Endothelial cell of umbilical vein (primary cell): ENCODE measurements at regions not wholly inside any gene's neighbourhood (a gene's known extent, or its start where the extent isn't known, plus 50 kb on each side); places are given as distances from the start of the nearest gene placed in this dataset.

Experiments
- BruUV-seq: library from RNA; stranded (reverse); fragments of 400-500 nt; replicated peaks from 2 replicates; lab custom pipeline; 2021; lab: Mats Ljungman, UMichigan
- CTCF ChIA-PET: fragments of 300-600, 350-600 bp; sonication (Branson Sonifier 250); formaldehyde crosslinking; loops from one replicate; lab custom pipeline; 2021; ENCODE audit warnings: antibody characterized with exemption, inconsistent platforms; lab: Charles Lee
- POLR2A ChIA-PET: fragments of 300-600, 350-600 bp; sonication (Branson Sonifier 250); formaldehyde crosslinking; loops from one replicate; lab custom pipeline; 2021; ENCODE audit warnings: antibody characterized with exemption, inconsistent platforms; lab: Charles Lee
- DNase-seq: peaks from one replicate; pipeline ENCODE4 v3.0.0-alpha.2; 2011; ENCODE audit warnings: low read depth, low spot score
- FAIRE-seq: peaks from 2 replicates; lab custom pipeline; 2011; peaks lifted over from hg19 to GRCh38; lab: Jason Lieb, UNC
- H2AFZ ChIP-seq: 2 replicates; pipeline ENCODE4 v1.6.0; 2012; ENCODE audit warnings: low read depth, low read length, control low read depth, inconsistent platforms
- H3K27ac ChIP-seq: 2 replicates; pipeline ENCODE4 v1.5.1; 2011; ENCODE audit warnings: low read depth, mild to moderate bottlenecking, control low read depth, low read length, moderate library complexity; ENCODE audit not compliant: insufficient read depth
- H3K27me3 ChIP-seq, 2 experiments: 2 replicates each; pipeline versions ENCODE4 v1.6.0 to v1.6.1; 2011; ENCODE audit warnings: low read length in 2 of 2, mixed read lengths in 1 of 2; ENCODE audit not compliant: control insufficient read depth in 2 of 2, insufficient read depth in 2 of 2
- H3K36me3 ChIP-seq, 2 experiments: 2 replicates in 1 of 2; 3 replicates in 1 of 2; pipeline ENCODE4 v1.5.1; 2011; ENCODE audit warnings: low read length in 2 of 2, mild to moderate bottlenecking in 1 of 2, moderate library complexity in 1 of 2; ENCODE audit not compliant: control insufficient read depth in 2 of 2, insufficient read depth in 2 of 2; ENCODE audit errors: extremely low read depth in 1 of 2
- H3K4me1 ChIP-seq: 3 replicates; pipeline ENCODE4 v1.5.1; 2011; ENCODE audit warnings: mild to moderate bottlenecking, low read length; ENCODE audit not compliant: control insufficient read depth, insufficient read depth; ENCODE audit errors: extremely low read depth
- H3K4me2 ChIP-seq: 2 replicates; pipeline ENCODE4 v1.6.1; 2011; ENCODE audit warnings: low read length, control low read depth, mixed read lengths; ENCODE audit not compliant: insufficient read depth
- H3K4me3 ChIP-seq, 3 experiments: fragments of 200-600 bp in 1 of 3; sonication (generic), shearing (Covaris generic) in 1 of 3; replicated peaks in 1 of 3; 2 replicates each; pipeline ENCODE4 v1.5.1; 2011 to 2016; ENCODE audit warnings: control low read depth in 3 of 3, low read length in 3 of 3, mild to moderate bottlenecking in 2 of 3, inconsistent platforms in 1 of 3, low read depth in 1 of 3, moderate library complexity in 1 of 3; ENCODE audit not compliant: insufficient read depth in 1 of 3
- H3K79me2 ChIP-seq: 2 replicates; pipeline ENCODE4 v1.6.0; 2012; ENCODE audit warnings: low read length, inconsistent platforms; ENCODE audit not compliant: control insufficient read depth, insufficient read depth
- H3K9ac ChIP-seq: replicated peaks from 2 replicates; pipeline ENCODE3; 2011; ENCODE audit warnings: low read length, control low read depth; ENCODE audit not compliant: insufficient read depth; ENCODE audit errors: extremely low read depth
- H3K9me1 ChIP-seq: replicated peaks from 3 replicates; pipeline ENCODE4 v1.6.0; 2011; ENCODE audit warnings: mild to moderate bottlenecking, low read length; ENCODE audit not compliant: control insufficient read depth, insufficient read depth; ENCODE audit errors: extremely low read depth
- H3K9me3 ChIP-seq: replicated peaks from 2 replicates; pipeline ENCODE4 v1.5.1; 2012; ENCODE audit warnings: low read length, inconsistent platforms; ENCODE audit not compliant: control insufficient read depth, insufficient read depth
- H4K20me1 ChIP-seq: replicated peaks from 2 replicates; pipeline ENCODE3; 2011; ENCODE audit warnings: mild to moderate bottlenecking, low read length; ENCODE audit not compliant: control insufficient read depth, insufficient read depth; ENCODE audit errors: extremely low read depth
- EZH2 ChIP-seq: IDR thresholded peaks from 2 replicates; pipeline ENCODE4 v1.6.1; 2012; ENCODE audit warnings: borderline replicate concordance, low read depth, mild to moderate bottlenecking, moderate library complexity, low read length, inconsistent platforms; ENCODE audit not compliant: severe bottlenecking
- FOS ChIP-seq: IDR thresholded peaks from 2 replicates; pipeline ENCODE4 v1.6.1; 2011; ENCODE audit warnings: mild to moderate bottlenecking, low read length, moderate library complexity, borderline replicate concordance; ENCODE audit not compliant: insufficient read depth
- GATA2 ChIP-seq: IDR thresholded peaks from 2 replicates; pipeline ENCODE4 v1.7.0; 2011; ENCODE audit warnings: low read depth, mild to moderate bottlenecking, moderate library complexity, mixed read lengths, low read length; ENCODE audit not compliant: insufficient read length, insufficient read depth
- MYC ChIP-seq: IDR thresholded peaks from one replicate; pipeline ENCODE4 v1.6.1; 2011; ENCODE audit warnings: mild to moderate bottlenecking, low read depth, low read length
- POLR2A ChIP-seq: IDR thresholded peaks from 2 replicates; pipeline ENCODE4 v1.6.1; 2012; ENCODE audit warnings: low read depth, mild to moderate bottlenecking, control low read depth, low read length
- dilution Hi-C: fragments of 300-500 bp; cut with MboI; formaldehyde crosslinking; loops from one replicate; pipeline ENCODE4 v1.15.0; 2019; ENCODE audit warnings: low sequenced_read_pairs; ENCODE audit not compliant: extremely low pct_ligation_motif_present
- intact Hi-C: fragments of 100-400 bp; cut with micrococcal nuclease; formaldehyde crosslinking; loops from one replicate; pipeline ENCODE4 v1.10.0; 2022
- TF ChIP-seq, protein P1 (sequence below), 2 donors: IDR thresholded peaks; 1 replicate in 1 of 2; 2 replicates in 1 of 2; pipeline ENCODE4 v1.5.1; 2011; ENCODE audit warnings: low read length in 2 of 2, mild to moderate bottlenecking in 2 of 2, moderate library complexity in 2 of 2, control low read depth in 1 of 2, inconsistent platforms in 1 of 2, low read depth in 1 of 2; ENCODE audit not compliant: insufficient read depth in 1 of 2; ENCODE audit errors: extremely low read depth in 1 of 2

DNA sequence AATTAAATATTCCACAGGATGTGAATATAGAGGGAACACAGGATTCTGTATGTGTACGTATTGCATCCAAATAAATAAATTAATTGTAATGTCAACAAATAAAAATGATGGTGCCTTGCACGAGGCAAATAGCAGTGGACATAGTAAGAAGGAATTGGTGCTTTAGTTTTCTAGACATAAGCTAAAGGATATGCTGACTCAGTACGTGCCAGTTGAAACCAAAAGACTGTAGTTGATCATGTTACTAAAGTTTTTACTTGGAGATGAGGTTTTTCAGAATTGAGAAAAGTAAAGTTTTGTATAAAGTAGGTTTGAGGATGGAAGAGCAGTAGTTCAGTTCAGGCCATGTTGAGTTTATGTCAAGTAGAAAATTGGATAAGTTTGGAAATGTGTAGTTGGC, 807.2 kb downstream of the SLC16A7 start:
- no TSS peak for BruUV-seq
- H3K36me3 ChIP-seq, result no peaks in the 10 kb centered on the region
- CTCF ChIA-PET, result no interaction called here
- H3K4me3 ChIP-seq, result no peak overlapping the region
- FAIRE-seq (no peak), DNase-seq (no peak)
- no peaks in the 10 kb centered on the region for H4K20me1 ChIP-seq
- intact Hi-C loops (no loop called here), dilution Hi-C loops (no loop called here)
- POLR2A ChIA-PET, result no interaction called here
- H3K79me2 ChIP-seq, result no peaks in the 10 kb centered on the region
- no peaks in the 10 kb centered on the region for H3K9me1 ChIP-seq
- TF ChIP-seq POLR2A (no peak), EZH2 (no peak), MYC (no peak), FOS (no peak)
- TF ChIP-seq, protein P1, sequence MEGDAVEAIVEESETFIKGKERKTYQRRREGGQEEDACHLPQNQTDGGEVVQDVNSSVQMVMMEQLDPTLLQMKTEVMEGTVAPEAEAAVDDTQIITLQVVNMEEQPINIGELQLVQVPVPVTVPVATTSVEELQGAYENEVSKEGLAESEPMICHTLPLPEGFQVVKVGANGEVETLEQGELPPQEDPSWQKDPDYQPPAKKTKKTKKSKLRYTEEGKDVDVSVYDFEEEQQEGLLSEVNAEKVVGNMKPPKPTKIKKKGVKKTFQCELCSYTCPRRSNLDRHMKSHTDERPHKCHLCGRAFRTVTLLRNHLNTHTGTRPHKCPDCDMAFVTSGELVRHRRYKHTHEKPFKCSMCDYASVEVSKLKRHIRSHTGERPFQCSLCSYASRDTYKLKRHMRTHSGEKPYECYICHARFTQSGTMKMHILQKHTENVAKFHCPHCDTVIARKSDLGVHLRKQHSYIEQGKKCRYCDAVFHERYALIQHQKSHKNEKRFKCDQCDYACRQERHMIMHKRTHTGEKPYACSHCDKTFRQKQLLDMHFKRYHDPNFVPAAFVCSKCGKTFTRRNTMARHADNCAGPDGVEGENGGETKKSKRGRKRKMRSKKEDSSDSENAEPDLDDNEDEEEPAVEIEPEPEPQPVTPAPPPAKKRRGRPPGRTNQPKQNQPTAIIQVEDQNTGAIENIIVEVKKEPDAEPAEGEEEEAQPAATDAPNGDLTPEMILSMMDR (IDR thresholded peaks at IDR 0.05; ENCODE audit: extremely low read depth in 1 of 2, insufficient read depth in 1 of 2, low read depth in 1 of 2, low read length in 2 of 2), result no peak
- H3K9me3 ChIP-seq, result no peaks in the 10 kb centered on the region
- H2AFZ ChIP-seq, result no peak overlapping the region
- H3K27ac ChIP-seq, result no peak overlapping the region
- no peaks in the 10 kb centered on the region for H3K4me1 ChIP-seq
- H3K4me2 ChIP-seq, result no peak overlapping the region
- no peaks in the 10 kb centered on the region for H3K27me3 ChIP-seq
- no peak overlapping the region for H3K9ac ChIP-seq

DNA sequence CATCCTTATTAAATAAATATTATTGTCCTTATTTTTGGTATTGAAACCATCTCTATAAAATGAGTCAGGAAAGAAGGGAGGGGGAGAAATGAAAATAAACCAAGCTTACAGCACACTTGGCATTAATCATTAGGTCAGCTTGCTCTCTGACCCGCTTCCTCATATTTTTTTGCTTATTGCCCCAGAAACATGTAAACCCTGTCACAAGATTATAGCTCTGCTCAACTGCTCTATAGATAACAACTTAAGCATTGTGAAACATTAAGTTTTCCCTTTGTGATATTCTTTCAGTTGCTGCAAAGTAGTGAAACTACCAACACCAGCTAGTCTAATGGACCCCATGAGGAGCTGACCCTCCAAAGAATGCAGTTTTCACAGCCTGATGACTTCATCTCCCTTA, 819.5 kb downstream of the SLC16A7 start:
- no TSS peak for BruUV-seq
- H3K4me3 ChIP-seq, result no peak overlapping the region
- H3K4me2 ChIP-seq, result no peak overlapping the region
- peaks cover 2% of the 10 kb centered on the region for H3K9me3 ChIP-seq
- H3K79me2 ChIP-seq, result no peaks in the 10 kb centered on the region
- DNase-seq, result peak; percentile 21
- H3K27me3 ChIP-seq, result no peaks in the 10 kb centered on the region
- H3K27ac ChIP-seq, result no peak overlapping the region
- intact Hi-C loops (no loop called here), dilution Hi-C loops (no loop called here)
- no peak overlapping the region for H3K9ac ChIP-seq
- ChIA-PET CTCF (no interaction called here), POLR2A (no interaction called here)
- no peaks in the 10 kb centered on the region for H4K20me1 ChIP-seq
- no peak overlapping the region for H2AFZ ChIP-seq
- no peaks in the 10 kb centered on the region for H3K4me1 ChIP-seq
- FAIRE-seq, result no peak
- no peaks in the 10 kb centered on the region for H3K9me1 ChIP-seq
- no peak for TF ChIP-seq MYC
- TF ChIP-seq GATA2, result no peak
- no peak for TF ChIP-seq FOS
- H3K36me3 ChIP-seq, result no peaks in the 10 kb centered on the region
